ENCODE measurements at regions not wholly inside any gene's neighbourhood (a gene's known extent, or its start where the extent isn't known, plus 50 kb on each side); places are given as distances from the start of the nearest gene placed in this dataset.

DNA sequence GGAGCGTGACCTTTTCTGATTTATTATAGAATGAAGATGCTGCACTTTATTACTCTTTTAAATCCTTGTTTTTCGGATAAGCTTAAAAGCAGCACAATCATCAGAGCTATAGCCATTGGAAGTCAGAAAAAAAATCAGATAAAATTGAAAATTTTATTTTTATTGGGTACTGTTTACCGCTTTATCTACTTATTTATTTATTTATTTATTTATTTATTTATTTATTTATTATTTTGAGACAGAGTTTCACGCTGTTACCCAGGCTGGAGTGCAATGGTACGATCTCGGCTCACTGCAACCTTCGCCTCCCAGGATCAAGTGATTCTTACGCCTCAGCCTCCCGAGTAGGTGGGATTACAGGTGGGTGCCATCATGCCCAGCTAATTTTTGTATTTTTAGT is 83.1 kb upstream of the CHRM3 start:
- Histone ChIP-seq H3K36me3 (no peaks in the 10 kb centered on the region), H3K4me1 (no peaks in the 10 kb centered on the region), H3K4me3 (no peak overlapping the region), H3K27ac (no peak overlapping the region), H3K27me3 (no peaks in the 10 kb centered on the region), H3K9me3 (no peaks in the 10 kb centered on the region)
- no peak for DNase-seq
- ATAC-seq, result no peak
- TF ChIP-seq CTCF (IDR thresholded peaks at IDR 0.05), result no peak
- intact Hi-C loops (cut with DNase I), result no loop called here
- 95 to 96% methylated on average over 9 of the region's 9 CpGs for WGBS, 2 donors

- H3K36me3 ChIP-seq, result no peaks in the 10 kb centered on the region
- no peak overlapping the region for H3K4me3 ChIP-seq
- H3K9me3 ChIP-seq, result no peaks in the 10 kb centered on the region
- no peak for DNase-seq
- TF ChIP-seq CTCF (IDR thresholded peaks at IDR 0.05), result no peak
- H3K4me1 ChIP-seq, result no peaks in the 10 kb centered on the region
- intact Hi-C loops (cut with DNase I), result no loop called here
- H3K27ac ChIP-seq, result no peak overlapping the region
- no peak for ATAC-seq
- 81 to 86% methylated on average over 3 of the region's 3 CpGs for WGBS, 2 donors
- no peaks in the 10 kb centered on the region for H3K27me3 ChIP-seq
Observed at GRCh38 chr1:239302696-239303095, 83.7 kb upstream of the CHRM3 start.

GRCh38 chr1:239301251-239301650 is 85.1 kb upstream of the CHRM3 start:
- no peak overlapping the region for H3K4me3 ChIP-seq
- no peaks in the 10 kb centered on the region for H3K9me3 ChIP-seq
- H3K4me1 ChIP-seq, result no peaks in the 10 kb centered on the region
- 85 to 86% methylated on average over 3 of the region's 3 CpGs for WGBS, 2 donors
- ATAC-seq, result no peak
- no peak for DNase-seq
- H3K27ac ChIP-seq, result no peak overlapping the region
- intact Hi-C loops (cut with DNase I), result no loop called here
- H3K27me3 ChIP-seq, result no peaks in the 10 kb centered on the region
- no peak for TF ChIP-seq CTCF (IDR thresholded peaks at IDR 0.05)
- H3K36me3 ChIP-seq, result no peaks in the 10 kb centered on the region

DNA sequence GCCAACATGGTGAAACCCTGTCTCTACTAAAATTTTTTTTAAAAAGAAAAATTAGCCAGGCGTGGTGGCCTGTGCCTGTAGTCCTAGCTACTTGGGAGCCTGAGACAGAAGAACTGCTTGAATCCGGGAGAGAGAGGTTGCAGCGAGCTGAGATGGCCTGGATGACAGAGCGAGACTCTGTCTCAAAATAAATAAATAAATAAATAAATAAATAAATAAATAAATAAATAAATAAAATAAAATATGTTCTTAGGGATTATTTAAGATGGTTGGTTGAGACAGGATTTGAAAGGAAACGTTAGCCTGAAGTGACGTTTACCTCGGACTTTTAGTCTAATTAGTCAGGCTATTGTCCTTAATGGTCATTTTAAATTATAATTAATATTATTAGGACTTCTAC is 88.5 kb upstream of the CHRM3 start:
- H3K4me3 ChIP-seq, result no peak overlapping the region
- no peak overlapping the region for H3K27ac ChIP-seq
- WGBS, 2 donors, result 92 to 94% methylated on average over 7 of the region's 7 CpGs
- DNase-seq (no peak), ATAC-seq (no peak)
- H3K9me3 ChIP-seq, result no peaks in the 10 kb centered on the region
- intact Hi-C loops (cut with DNase I), result no loop called here
- no peaks in the 10 kb centered on the region for H3K36me3 ChIP-seq
- H3K4me1 ChIP-seq, result no peaks in the 10 kb centered on the region
- no peak for TF ChIP-seq CTCF (IDR thresholded peaks at IDR 0.05)
- H3K27me3 ChIP-seq, result no peaks in the 10 kb centered on the region

Measured in heart right ventricle (tissue), 16 donors.